Breast epithelium (tissue), 3 donors: ENCODE measurements at regions not wholly inside any gene's neighbourhood (a gene's known extent, or its start where the extent isn't known, plus 50 kb on each side); places are given as distances from the start of the nearest gene placed in this dataset.

ENCODE experiments used
- POLR2A ChIP-seq: fragments of 450-650 bp; IDR thresholded peaks from one replicate; pipeline ENCODE4 v1.6.1; 2016; ENCODE audit warnings: antibody characterized with exemption, mild to moderate bottlenecking, moderate library complexity
- TF ChIP-seq, protein P1 (sequence below), 3 donors: fragments of 450-650 bp; IDR thresholded peaks; one replicate each; pipeline ENCODE4 v1.5.1; 2016 to 2017; ENCODE audit warnings: antibody characterized with exemption in 3 of 3, mild to moderate bottlenecking in 3 of 3, moderate library complexity in 3 of 3

DNA sequence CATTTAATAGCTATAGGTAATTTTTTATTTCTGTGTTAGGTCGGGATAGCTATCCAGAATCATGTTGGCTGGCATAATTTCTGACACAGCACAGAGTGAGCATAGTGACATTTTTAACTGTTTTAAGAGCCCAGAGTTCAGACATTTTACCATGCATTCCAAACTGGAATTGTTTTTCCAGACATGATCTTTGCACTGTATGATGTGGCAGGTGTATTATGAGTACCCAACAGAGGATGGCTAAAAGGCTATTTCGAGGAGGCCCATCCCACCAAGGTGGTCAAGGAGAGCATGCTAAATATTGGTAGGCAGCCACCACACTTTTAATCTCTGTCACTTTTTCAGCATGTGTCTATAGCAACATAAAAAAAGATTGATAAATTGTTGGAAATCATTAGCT is 137.3 kb upstream of the ST6GALNAC5 start:
- TF ChIP-seq POLR2A: no peak
- TF ChIP-seq, protein P1, sequence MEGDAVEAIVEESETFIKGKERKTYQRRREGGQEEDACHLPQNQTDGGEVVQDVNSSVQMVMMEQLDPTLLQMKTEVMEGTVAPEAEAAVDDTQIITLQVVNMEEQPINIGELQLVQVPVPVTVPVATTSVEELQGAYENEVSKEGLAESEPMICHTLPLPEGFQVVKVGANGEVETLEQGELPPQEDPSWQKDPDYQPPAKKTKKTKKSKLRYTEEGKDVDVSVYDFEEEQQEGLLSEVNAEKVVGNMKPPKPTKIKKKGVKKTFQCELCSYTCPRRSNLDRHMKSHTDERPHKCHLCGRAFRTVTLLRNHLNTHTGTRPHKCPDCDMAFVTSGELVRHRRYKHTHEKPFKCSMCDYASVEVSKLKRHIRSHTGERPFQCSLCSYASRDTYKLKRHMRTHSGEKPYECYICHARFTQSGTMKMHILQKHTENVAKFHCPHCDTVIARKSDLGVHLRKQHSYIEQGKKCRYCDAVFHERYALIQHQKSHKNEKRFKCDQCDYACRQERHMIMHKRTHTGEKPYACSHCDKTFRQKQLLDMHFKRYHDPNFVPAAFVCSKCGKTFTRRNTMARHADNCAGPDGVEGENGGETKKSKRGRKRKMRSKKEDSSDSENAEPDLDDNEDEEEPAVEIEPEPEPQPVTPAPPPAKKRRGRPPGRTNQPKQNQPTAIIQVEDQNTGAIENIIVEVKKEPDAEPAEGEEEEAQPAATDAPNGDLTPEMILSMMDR (IDR thresholded peaks at IDR 0.05): no peak
